Suppressor macrophage treated with lipopolysaccharide for 1 hour (primary cell): ENCODE measurements at regions not wholly inside any gene's neighbourhood (a gene's known extent, or its start where the extent isn't known, plus 50 kb on each side); places are given as distances from the start of the nearest gene placed in this dataset.
A peak's percentile ranks its signal among the peaks of the same experiment; 100 is the strongest.

Source experiments
- DNase-seq, 3 donors: peaks; one replicate each; pipeline ENCODE4 v3.0.0-alpha.2; 2020 to 2022

DNA sequence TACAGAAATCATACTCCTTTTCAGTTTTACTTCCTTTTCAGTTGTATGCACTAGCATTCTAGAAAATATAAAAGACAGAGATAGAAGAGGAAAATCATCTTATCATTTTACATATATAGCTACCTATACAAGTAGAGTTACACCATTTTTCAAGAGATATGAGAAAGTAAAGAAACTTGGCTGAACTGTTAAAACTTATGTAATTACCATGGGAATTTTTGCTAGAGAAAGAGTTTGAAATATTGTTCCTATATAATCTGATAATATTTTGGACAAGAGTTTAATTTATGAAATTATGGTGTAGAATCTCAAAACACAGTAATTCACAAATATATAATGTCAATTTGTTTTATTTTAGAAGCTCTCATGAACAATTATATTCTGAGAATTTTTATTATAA lies 180.8 kb downstream of the PLPPR4 start:
- no peak for DNase-seq

DNA sequence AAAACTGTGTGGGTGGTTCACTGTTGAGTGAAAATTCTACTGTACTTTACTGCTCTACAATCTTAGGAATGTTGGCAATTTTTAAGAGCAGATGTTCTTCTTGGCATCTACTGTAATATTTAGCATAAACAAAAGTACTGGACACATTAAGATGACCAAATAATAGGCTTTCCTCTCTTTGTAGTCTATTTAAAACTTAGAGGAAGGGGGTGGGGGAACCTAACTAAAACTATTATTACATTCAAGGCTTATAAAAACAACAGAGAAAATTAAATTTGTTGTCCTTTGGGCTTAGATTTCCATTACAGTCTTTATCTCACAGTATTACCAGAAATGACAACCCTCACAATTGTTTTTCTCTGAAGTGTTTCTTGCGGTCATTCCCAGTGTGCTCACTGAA lies 181.2 kb downstream of the PLPPR4 start:
- DNase-seq: no peak

DNA sequence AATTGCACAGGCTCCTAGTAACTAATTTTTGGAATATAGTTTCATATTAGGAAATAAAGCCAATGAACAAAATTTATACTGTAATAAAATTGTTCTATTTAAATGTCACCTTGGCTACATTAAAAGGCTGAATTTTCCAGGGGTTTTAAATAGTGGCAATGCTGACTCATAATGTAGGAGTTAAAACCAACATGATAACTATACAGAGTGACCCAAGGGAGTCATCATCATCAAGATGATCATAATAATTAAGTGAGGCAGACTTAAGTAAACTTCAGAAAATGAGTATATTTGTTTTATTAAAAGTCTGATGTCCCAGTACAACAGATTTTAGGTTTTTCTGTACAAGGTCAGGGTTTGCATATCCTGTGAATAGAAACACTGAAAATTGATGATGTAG lies 183.4 kb downstream of the PLPPR4 start:
- DNase-seq: no peak

GRCh38 chr1:99455760-99456159 lies 190.2 kb upstream of the PALMD start:
- no peak for DNase-seq

- DNase-seq: no peak
Observed at GRCh38 chr1:99456536-99456935, 189.4 kb upstream of the PALMD start.

DNA sequence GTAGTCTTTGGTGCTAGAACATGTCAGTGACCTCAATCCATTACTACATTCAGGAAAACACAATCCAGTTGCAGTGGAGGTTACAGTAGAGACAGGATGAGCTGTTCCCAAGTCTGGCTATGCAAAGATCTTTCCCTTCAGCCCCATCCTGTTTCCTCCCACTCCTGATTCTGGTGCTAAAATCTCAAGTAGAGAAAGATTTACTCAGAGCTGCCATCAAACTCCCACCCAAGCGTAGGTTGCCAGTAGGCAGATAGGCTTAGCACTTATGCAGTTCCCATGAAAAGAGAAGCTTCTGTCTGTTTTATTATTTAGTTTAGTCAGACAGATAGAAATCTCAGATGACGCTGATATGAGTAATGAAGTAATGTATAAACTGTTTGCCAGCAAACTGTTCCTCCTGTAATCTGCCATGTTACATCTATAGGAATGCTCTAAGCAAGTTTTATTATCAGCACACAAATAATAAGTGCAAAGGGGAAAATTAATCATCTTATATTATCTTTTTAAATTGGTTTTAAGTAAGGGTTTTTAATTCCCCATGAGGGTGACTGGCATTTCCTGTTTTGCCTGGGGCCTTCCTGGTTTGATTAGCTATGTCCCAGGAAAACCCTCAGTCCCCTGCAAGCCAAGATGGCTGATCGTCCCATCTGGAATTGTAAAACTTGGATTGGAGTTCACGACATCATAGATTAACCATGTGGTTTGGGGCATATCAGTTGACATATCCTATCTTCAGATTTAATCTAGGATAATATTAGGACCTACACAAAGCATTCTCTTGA lies 188.3 kb upstream of the PALMD start:
- DNase-seq: peak; percentile 17 to 34 (median 19)

- DNase-seq: no peak
Observed at GRCh38 chr1:99461499-99461898, 184.4 kb upstream of the PALMD start.

DNA sequence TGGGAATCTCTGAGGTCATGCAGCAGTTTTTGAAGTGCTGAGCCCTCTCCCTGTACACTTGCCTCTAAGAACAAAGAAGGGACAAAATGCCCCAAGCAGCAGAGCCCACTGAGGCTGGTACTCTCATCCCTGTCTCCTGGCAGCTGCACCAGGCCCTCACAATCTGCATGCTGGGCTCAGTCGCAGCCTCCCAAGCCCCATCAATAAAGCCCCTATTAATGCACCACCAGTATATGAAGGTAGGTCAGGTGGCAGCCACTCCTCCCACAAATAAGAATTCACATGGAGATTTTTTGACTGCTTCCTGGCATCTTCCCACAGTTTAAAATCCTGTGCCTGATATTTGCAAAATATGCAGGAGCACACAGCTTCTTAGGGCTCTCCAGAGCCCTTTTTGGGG lies 181.2 kb upstream of the PALMD start:
- no peak for DNase-seq

DNA sequence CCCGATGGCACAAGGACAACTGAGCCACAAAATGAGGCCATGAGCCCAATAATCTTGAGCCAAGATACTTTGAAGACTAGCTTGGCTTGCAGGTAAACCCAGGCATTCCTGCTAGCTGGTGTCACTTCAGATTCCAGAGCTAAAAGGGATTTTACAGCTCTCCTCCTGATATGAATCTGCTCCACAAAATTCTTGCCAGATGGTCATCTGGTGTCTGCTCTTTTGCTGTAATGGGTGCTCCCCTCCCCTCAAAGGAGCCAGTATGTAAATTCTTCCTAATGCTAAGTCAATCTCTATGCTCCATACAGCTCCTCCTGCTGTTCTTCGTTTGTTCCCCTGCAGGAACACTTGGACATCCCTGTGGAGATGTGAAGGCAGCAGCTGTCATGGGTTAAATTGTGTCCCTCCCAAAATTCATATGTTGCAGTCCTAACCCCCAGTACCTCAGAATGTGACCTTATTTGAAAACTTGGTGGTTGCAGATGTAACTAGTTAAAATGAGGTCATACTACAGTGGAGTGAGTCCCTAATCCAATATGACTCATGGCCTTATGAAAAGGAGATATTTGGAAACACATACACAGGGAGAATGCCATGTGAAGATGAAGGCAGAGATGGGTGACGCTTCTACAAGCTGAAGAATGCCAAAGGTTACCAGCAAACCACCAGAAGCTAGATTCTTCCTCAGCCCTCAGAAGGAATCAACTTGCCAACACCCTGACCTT lies 180.6 kb upstream of the PALMD start:
- DNase-seq: peak; percentile 13 to 41 (median 29)

DNA sequence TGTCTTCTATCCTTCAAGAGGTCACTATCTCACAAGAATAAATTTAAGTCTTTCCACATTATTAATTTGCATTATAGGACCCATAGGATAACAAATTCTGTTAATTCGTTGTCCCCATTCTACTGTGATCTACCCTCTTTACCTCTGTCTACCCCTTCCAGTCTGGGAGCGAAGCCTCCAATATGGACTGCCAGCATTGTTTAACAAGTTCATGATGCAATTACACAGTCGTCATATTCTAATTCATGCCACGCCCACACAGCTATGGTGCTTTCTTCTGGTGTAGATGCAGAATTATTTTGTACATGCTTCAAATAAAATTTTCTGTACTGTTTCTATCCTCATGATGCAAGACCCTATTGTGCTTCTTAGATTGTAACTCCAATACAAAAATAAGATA lies 178.3 kb upstream of the PALMD start:
- DNase-seq: no peak

GRCh38 chr1:99469550-99469971 lies 176.4 kb upstream of the PALMD start:
- DNase-seq: no peak

DNA sequence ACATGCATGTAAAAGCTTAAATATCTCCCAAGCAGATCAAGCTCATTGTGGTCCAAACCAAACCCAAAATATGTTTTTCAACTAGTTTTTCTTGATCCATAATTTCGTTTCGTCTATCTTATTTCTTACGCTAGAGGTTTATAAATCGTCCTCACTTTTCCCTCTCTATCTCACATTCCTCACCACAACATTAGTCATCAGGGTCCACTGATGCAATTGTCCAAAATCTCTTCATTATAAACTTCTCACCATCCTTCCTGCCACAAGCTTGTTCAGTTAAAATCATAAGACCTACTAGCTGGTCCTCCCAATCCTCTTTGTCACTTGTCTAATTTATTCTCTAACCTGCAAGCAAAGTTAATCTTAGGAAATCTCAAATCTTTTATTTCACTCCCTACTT lies 173.0 kb upstream of the PALMD start:
- no peak for DNase-seq

DNA sequence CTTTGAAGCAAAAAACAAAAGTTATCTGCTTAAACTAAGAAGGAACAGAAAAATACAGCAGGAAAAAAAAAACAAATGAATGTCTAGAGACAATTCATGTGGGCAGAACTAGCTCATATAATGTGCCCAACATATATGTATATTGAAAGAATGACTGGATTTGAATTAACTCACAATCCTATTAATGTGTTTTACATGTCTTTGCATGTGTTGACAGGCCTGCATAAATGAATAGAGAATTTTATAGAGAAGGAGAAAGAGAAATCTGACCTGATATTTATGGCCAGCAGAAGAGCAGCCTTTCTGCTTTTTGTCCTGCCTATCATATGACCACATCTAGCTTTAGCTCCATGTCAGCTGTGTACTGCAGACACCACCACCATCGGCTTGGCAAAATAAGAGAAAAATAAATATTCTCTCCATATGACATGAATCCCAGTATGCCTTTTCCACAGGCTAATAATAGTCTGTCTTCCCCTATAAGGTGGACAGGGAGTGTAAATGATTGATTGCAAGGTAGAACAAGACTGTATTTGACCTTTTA lies 171.5 kb upstream of the PALMD start:
- DNase-seq: no peak

DNA sequence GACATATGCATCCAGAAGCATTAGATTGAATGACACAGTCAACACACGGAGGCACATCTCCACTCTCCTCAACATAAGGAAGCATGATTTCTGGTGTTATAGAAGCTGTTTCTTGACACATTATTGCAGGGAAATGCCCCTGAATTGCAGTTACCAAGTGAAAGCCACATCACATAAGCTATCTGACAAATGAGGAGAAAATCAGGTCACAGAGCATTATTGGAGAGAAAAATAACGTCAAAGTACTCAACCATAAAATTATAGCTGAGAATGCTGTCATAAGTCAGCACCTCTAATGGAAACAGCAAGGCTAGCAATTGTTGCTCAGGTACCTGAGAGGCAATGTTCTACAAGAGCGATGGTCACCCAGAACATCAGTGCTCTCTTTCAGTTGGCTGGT lies 169.9 kb upstream of the PALMD start:
- no peak for DNase-seq

DNA sequence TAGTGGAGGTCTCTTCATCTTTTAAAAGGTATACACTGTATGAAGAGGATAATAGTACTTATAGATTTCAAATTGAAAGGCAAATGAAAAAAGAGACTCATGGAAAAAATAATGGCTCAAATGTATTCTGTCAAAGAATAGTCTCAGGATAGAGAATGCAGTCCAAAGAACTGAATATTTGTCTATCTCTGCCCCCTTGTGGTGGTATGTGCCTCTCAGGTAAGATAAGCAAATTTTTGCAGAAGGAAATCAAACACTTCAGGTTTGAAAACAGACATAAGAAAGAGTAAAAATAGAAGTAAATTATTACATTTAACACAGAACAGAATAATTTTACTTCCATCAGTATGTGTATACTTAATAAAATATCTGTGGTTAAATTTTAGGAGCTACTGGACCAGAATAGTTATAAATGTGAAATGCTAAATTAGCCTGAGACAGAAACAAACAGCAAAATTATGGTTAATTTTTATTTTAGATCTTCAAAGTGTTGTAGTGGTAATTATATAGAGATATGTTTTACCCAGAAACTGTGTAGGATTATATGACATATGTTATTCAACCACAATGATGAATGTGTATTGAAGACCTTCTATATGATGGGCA lies 164.4 kb upstream of the PALMD start:
- DNase-seq: peak; percentile 71 to 82 (median 78)

- no peak for DNase-seq
Observed at GRCh38 chr1:99482286-99482685, 163.6 kb upstream of the PALMD start.

DNA sequence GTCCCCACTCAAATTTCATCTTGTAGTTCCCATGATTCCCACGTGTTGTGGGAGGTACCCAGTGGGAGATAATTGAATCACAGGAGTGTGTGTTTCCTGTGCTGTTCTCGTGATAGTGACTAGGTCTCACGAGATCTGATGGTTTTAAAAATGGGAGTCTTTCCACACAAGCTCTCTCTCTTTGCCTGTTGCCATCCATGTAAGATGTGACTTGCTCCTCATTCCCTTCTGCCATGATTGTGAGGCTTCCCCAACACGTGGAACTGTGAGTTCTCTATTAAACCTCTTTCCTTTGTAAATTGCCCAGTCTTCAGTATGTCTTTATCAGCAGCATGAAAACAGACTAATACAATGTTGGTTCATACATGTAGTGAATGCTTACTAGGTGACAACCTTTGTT lies 163.2 kb upstream of the PALMD start:
- DNase-seq: no peak

- no peak for DNase-seq
Observed at GRCh38 chr1:99490031-99490430, 155.9 kb upstream of the PALMD start.

- DNase-seq: no peak
Observed at GRCh38 chr1:99496067-99496466, 149.8 kb upstream of the PALMD start.

DNA sequence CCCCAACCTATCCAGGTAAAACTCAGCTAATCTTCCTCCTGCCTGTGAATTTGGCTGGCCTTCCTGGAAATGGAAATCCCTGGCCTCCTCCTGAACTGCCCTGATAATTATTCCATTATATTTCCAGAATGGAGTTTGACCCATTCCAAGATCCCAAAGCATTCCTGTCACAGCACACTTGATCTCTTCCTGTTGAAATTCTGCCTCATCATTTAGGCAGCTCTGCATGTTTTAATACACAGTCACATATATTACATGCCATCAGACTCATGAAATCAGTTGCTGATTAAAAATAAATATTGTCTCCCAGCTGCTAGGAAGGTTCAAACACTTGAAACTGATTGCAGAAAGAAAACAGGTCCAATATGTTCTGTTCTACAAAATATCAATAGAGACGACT lies 148.2 kb upstream of the PALMD start:
- DNase-seq: no peak

- DNase-seq: no peak
Observed at GRCh38 chr1:99500541-99500940, 145.4 kb upstream of the PALMD start.

GRCh38 chr1:99501871-99502270 lies 144.0 kb upstream of the PALMD start:
- DNase-seq: no peak

DNA sequence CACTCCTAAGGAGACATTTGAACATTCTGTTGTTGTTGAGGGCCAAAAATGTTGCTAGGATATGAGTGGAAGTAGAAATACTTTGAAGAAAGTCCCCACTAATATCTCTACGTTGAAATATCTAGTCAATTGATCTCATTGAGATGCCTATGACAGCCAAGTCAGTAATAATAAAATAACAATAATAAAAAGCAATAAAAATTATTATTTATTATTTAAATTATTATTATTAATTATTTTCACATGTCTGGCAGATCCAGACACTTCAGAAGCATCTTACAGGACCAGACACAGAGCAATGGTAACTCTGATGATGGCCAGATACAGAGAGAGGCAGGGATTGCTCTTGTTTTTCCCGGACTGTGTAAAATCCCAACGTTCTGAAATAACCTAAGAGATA lies 143.5 kb upstream of the PALMD start:
- no peak for DNase-seq

- DNase-seq: no peak
Observed at GRCh38 chr1:99503276-99503747, 142.6 kb upstream of the PALMD start.
